ENCODE measurements at regions not wholly inside any gene's neighbourhood (a gene's known extent, or its start where the extent isn't known, plus 50 kb on each side); places are given as distances from the start of the nearest gene placed in this dataset.

DNA sequence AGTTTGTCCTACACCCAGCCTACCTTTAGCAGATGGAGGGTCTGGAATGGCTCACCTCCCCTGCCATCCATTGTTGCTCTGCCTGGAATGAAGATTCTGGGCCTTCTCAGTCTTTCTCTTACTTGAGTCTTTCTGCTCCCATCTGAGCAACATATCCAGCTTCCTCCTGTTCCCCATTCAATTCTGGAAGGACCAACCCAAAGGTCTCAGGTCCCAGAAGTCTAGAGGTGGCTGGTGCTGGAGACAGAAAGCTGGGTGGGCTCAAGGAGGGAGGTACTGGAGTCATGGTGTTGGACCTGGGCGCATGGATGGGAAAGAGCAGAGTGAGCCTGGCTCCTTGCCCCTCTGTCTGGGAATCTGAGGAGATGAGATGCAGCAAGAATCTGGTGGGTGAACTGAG lies 93.5 kb upstream of the SIX3 start:
- no peak for DNase-seq
- Histone ChIP-seq H3K27me3 (ENCODE audit: control insufficient read depth in 2 of 2, insufficient read depth in 2 of 2, low read length in 2 of 2) (peaks cover 0 to 4% of the 10 kb centered on the region in 2 donors), H3K79me2 (ENCODE audit: insufficient read depth, low read length) (no peaks in the 10 kb centered on the region), H4K20me1 (ENCODE audit: insufficient read depth, low read length) (no peaks in the 10 kb centered on the region), H3K9ac (ENCODE audit: insufficient read depth, low read length, poor library complexity, severe bottlenecking) (no peak overlapping the region), H3K4me2 (replicated peaks; ENCODE audit: extremely low read depth, low read length, poor library complexity, severe bottlenecking) (no peak overlapping the region), H3K4me3 (replicated peaks in 1 of 3; ENCODE audit: low read depth in 2 of 3, low read length in 3 of 3) (no peak overlapping the region), H3K36me3 (replicated peaks in 1 of 2; ENCODE audit: control insufficient read depth in 1 of 2, insufficient read depth in 2 of 2, low read length in 2 of 2) (no peaks in the 10 kb centered on the region), H3K27ac (ENCODE audit: low read depth in 1 of 2, low read length in 2 of 2) (no peak overlapping the region), H2AFZ (ENCODE audit: insufficient read depth, low read depth, low read length, poor library complexity, severe bottlenecking) (no peak overlapping the region), H3K9me3 (replicated peaks in 1 of 2; ENCODE audit: control insufficient read depth in 1 of 2, insufficient read depth in 1 of 2, low read length in 2 of 2) (no peaks in the 10 kb centered on the region), H3K4me1 (ENCODE audit: control insufficient read depth in 1 of 2, insufficient read depth in 2 of 2, low read length in 2 of 2) (no peaks in the 10 kb centered on the region)
- Mint-ChIP-seq H3K27me3 (ENCODE audit: low read depth in 3 of 3) (peaks cover 10 to 25% (median 11%) of the 10 kb centered on the region in 3 donors), H3K4me3 (no peak overlapping the region), H3K4me1 (no peaks in the 10 kb centered on the region), H3K27ac (peak overlapping the region in 1 of 7 donors; percentile 47), H3K9me3 (peaks cover 0 to 13% (median 2%) of the 10 kb centered on the region in 7 donors), H3K36me3 (no peaks in the 10 kb centered on the region)
- intact Hi-C loops (cut with micrococcal nuclease), result no loop called here
- TF ChIP-seq, protein P1, sequence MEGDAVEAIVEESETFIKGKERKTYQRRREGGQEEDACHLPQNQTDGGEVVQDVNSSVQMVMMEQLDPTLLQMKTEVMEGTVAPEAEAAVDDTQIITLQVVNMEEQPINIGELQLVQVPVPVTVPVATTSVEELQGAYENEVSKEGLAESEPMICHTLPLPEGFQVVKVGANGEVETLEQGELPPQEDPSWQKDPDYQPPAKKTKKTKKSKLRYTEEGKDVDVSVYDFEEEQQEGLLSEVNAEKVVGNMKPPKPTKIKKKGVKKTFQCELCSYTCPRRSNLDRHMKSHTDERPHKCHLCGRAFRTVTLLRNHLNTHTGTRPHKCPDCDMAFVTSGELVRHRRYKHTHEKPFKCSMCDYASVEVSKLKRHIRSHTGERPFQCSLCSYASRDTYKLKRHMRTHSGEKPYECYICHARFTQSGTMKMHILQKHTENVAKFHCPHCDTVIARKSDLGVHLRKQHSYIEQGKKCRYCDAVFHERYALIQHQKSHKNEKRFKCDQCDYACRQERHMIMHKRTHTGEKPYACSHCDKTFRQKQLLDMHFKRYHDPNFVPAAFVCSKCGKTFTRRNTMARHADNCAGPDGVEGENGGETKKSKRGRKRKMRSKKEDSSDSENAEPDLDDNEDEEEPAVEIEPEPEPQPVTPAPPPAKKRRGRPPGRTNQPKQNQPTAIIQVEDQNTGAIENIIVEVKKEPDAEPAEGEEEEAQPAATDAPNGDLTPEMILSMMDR (IDR thresholded peaks at IDR 0.05), result no peak
- 100% methylated on average over 1 of the region's 1 CpG for WGBS (ENCODE audit: insufficient coverage)

DNA sequence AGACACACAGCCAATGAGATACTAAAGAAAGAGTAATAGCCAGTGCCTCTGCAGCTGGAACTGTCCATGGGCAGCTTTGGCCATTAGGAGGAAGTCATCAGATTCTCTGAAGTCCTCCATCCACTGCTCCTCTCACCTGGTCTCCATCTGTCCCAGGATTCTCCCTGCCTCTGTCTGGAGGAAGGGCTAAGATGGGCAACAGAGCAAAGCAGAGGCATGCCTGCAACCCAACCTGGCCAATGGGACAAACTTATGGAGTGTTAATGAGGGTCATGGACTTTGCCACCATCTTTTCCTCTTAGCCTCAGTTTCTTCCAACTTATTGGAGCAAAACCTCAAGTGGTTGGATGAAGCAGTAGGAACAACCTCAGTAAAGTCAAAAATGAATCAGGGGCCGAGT lies 91.5 kb upstream of the SIX3 start:
- intact Hi-C loops (cut with micrococcal nuclease), result no loop called here
- H3K27me3 ChIP-seq (ENCODE audit: control insufficient read depth in 2 of 2, insufficient read depth in 2 of 2, low read length in 2 of 2), result peaks cover 0 to 4% of the 10 kb centered on the region in 2 donors
- Mint-ChIP-seq H3K27me3 (ENCODE audit: low read depth in 3 of 3) (peaks cover 11 to 17% (median 13%) of the 10 kb centered on the region in 3 donors), H3K27ac (no peak overlapping the region), H3K36me3 (no peaks in the 10 kb centered on the region), H3K4me3 (no peak overlapping the region), H3K4me1 (no peaks in the 10 kb centered on the region), H3K9me3 (peaks cover 0 to 13% (median 2%) of the 10 kb centered on the region in 7 donors)
- H3K4me1 ChIP-seq (ENCODE audit: control insufficient read depth in 1 of 2, insufficient read depth in 2 of 2, low read length in 2 of 2), result no peaks in the 10 kb centered on the region
- H4K20me1 ChIP-seq (ENCODE audit: insufficient read depth, low read length), result no peaks in the 10 kb centered on the region
- H3K27ac ChIP-seq (ENCODE audit: low read depth in 1 of 2, low read length in 2 of 2), result no peak overlapping the region
- H3K36me3 ChIP-seq (replicated peaks in 1 of 2; ENCODE audit: control insufficient read depth in 1 of 2, insufficient read depth in 2 of 2, low read length in 2 of 2), result no peaks in the 10 kb centered on the region
- no peak for DNase-seq
- TF ChIP-seq, protein P1 (IDR thresholded peaks at IDR 0.05), result no peak
- no peak overlapping the region for H3K4me2 ChIP-seq (replicated peaks; ENCODE audit: extremely low read depth, low read length, poor library complexity, severe bottlenecking)
- no peak overlapping the region for H2AFZ ChIP-seq (ENCODE audit: insufficient read depth, low read depth, low read length, poor library complexity, severe bottlenecking)
- no CpG with 5 or more reads among the region's 1 CpG for WGBS (ENCODE audit: insufficient coverage)
- no peaks in the 10 kb centered on the region for H3K79me2 ChIP-seq (ENCODE audit: insufficient read depth, low read length)
- no peak overlapping the region for H3K4me3 ChIP-seq (replicated peaks in 1 of 3; ENCODE audit: low read depth in 2 of 3, low read length in 3 of 3)
- no peak overlapping the region for H3K9ac ChIP-seq (ENCODE audit: insufficient read depth, low read length, poor library complexity, severe bottlenecking)
- H3K9me3 ChIP-seq (replicated peaks in 1 of 2; ENCODE audit: control insufficient read depth in 1 of 2, insufficient read depth in 1 of 2, low read length in 2 of 2), result no peaks in the 10 kb centered on the region

Data from CD14-positive monocyte (primary cell).